AG09309 (cell line): ENCODE measurements at regions not wholly inside any gene's neighbourhood (a gene's known extent, or its start where the extent isn't known, plus 50 kb on each side); places are given as distances from the start of the nearest gene placed in this dataset.

Source experiments
- DNase-seq: peaks from one replicate; pipeline ENCODE4 v3.0.0-alpha.2; 2010; ENCODE audit warnings: low read depth
- H3K4me3 ChIP-seq: 2 replicates; pipeline ENCODE4 v1.5.1; 2011; ENCODE audit warnings: mild to moderate bottlenecking, low read depth, low read length, moderate library complexity; ENCODE audit not compliant: control insufficient read depth
- CTCF ChIP-seq: IDR thresholded peaks from 2 replicates; pipeline ENCODE4 v1.5.1; 2011; ENCODE audit warnings: mild to moderate bottlenecking, low read depth, low read length, inconsistent platforms; ENCODE audit not compliant: insufficient read depth, control insufficient read depth; ENCODE audit errors: missing control alignments

DNA sequence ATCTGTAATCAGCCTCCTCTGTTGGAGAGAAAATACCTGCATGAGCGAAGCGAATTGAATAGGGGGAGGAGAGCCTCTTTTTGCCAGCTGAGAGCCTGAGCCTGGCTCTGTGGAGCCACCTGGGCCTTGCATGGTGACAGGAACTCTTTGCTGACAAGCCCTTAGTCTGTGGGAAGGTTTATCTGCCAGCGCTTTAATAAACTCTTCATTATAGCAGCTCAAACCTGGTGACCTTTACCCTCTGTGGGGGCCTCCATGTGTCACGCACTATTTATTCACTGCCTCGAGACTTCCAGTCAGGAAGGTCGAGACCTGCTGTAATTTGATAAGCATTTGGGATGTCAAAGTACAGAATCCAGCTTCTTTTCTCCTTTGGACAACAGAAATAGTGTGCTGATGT lies 282.6 kb downstream of the CBLN1 start:
- H3K4me3 ChIP-seq = no peak overlapping the region
- no peak for DNase-seq

GRCh38 chr16:48997946-48998345 lies 283.7 kb downstream of the CBLN1 start:
- no peak for TF ChIP-seq CTCF
- no peak for DNase-seq

More for the DNA sequence above, 282.6 kb downstream of the CBLN1 start:
- TF ChIP-seq CTCF = no peak

GRCh38 chr16:48997081-48997615 lies 284.5 kb downstream of the CBLN1 start:
- no peak for DNase-seq
- H3K4me3 ChIP-seq = no peak overlapping the region
- TF ChIP-seq CTCF = no peak

More at GRCh38 chr16:48997946-48998345, 283.7 kb downstream of the CBLN1 start:
- no peak overlapping the region for H3K4me3 ChIP-seq

- TF ChIP-seq CTCF = no peak
- no peak for DNase-seq
- no peak overlapping the region for H3K4me3 ChIP-seq
These were observed 303.1 kb downstream of the CBLN1 start for GRCh38 chr16:48978501-48978900.

GRCh38 chr16:48972236-48972635 lies 309.4 kb downstream of the CBLN1 start:
- H3K4me3 ChIP-seq = no peak overlapping the region
- DNase-seq = no peak
- no peak for TF ChIP-seq CTCF

DNA sequence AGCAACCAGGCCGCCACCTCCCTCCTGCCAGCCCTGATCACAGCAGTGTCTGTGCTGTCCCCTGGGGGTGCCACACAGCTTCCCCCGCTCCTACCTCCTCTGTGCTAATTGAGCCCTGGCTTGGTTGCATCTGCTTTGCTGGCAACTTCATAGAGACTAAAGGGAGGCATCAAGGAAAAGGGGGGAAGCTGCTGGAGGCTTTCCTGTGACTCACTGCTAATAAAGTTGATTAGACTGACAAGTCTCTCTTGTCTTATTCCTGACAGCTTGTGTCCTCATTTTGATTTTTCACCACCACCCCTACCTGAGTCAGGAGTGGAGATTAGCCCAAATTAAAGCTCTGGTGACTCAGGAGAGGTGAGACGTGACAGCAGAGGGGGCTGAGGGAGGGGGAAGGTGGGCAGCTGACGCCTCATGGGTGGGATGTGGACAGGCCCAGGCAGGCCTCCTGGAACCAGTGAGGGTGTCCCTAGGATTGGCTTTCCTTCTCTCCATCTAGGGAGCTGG lies 310.0 kb downstream of the CBLN1 start:
- H3K4me3 ChIP-seq = no peak overlapping the region
- TF ChIP-seq CTCF = no peak
- DNase-seq = no peak

DNA sequence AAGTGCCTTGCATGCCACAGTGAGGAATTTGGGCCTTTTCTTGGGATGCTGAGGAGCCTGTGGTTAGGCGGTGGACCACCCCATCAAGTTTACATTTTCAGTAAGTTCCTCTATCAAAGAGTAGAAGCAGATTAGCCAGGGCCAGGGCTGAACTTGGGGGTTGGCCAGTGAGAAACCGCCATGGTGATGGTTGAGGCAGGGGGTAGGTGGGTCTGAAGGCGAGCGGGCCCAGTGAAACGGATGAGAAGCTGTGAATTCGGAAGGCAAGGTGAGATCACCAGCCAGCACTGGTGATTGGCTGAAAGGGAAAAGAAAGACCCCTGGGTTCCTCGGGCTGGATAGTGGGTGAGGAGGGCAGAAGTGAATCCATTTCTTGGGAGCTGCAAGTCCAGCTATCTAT lies 311.4 kb downstream of the CBLN1 start:
- H3K4me3 ChIP-seq = no peak overlapping the region
- DNase-seq = no peak
- no peak for TF ChIP-seq CTCF
